AG04449 (cell line): ENCODE measurements at regions not wholly inside any gene's neighbourhood (a gene's known extent, or its start where the extent isn't known, plus 50 kb on each side); places are given as distances from the start of the nearest gene placed in this dataset.
"Not testable (repeated sequence)": the region's sequence is repeated elsewhere in the genome, so short reads cannot be mapped to it uniquely, and the experiment has no call there.

Experiments
- CTCF ChIA-PET: fragments of 350-600 bp; formaldehyde crosslinking; extraction: SDS; loops from one replicate; lab custom pipeline; 2021; ENCODE audit warnings: antibody characterized with exemption; lab: Yijun Ruan, JAX
- POLR2A ChIA-PET: fragments of 400-600, 350-600 bp; formaldehyde crosslinking; extraction: SDS; loops from one replicate; lab custom pipeline; 2020; ENCODE audit warnings: antibody characterized with exemption, inconsistent platforms; lab: Yijun Ruan, JAX
- DNase-seq: peaks from one replicate; pipeline ENCODE4 v3.0.0-alpha.2; 2010; ENCODE audit warnings: low read depth, low spot score
- H3K4me3 ChIP-seq: 2 replicates; pipeline ENCODE4 v1.5.1; 2011; ENCODE audit warnings: low read depth, mild to moderate bottlenecking, control low read depth, low read length
- TF ChIP-seq, protein P1 (sequence below): IDR thresholded peaks from one replicate; pipeline ENCODE4 v1.5.1; 2011; ENCODE audit warnings: mild to moderate bottlenecking, moderate library complexity, low read length, control low read depth, inconsistent platforms; ENCODE audit not compliant: insufficient read depth; ENCODE audit errors: missing control alignments

DNA sequence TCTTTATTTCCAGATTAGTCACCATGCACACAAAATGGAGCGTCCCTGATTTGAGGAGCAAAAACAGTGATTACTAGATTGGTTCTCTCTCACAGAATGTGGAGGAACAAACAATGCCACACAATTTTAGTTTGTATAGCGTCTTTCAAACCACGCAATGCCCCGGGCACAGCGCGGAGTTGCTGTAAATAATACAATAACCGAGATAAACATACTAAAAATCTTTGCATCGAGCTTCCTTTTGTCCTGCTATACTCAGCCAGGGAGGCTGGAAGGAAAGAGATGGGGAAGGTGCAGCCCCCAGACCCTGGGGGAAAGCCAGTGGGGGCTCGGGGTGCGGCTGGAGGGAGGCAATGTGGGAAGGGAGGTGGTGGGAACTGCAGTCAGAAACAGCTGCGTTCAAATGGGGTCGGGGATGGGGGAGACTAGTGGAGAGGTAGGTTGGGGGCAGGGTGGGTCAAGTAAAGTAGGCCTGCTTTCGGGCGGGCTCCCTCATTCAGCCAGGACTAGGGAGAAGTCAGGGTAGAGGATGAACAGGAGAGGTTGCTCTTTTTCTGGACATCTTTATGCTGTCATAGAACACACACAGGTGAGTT, 366.3 kb downstream of the RPS6KC1 start:
- TF ChIP-seq, protein P1, sequence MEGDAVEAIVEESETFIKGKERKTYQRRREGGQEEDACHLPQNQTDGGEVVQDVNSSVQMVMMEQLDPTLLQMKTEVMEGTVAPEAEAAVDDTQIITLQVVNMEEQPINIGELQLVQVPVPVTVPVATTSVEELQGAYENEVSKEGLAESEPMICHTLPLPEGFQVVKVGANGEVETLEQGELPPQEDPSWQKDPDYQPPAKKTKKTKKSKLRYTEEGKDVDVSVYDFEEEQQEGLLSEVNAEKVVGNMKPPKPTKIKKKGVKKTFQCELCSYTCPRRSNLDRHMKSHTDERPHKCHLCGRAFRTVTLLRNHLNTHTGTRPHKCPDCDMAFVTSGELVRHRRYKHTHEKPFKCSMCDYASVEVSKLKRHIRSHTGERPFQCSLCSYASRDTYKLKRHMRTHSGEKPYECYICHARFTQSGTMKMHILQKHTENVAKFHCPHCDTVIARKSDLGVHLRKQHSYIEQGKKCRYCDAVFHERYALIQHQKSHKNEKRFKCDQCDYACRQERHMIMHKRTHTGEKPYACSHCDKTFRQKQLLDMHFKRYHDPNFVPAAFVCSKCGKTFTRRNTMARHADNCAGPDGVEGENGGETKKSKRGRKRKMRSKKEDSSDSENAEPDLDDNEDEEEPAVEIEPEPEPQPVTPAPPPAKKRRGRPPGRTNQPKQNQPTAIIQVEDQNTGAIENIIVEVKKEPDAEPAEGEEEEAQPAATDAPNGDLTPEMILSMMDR, result no peak
- ChIA-PET CTCF (no interaction called here), POLR2A (no interaction called here)
- no peak overlapping the region for H3K4me3 ChIP-seq
- DNase-seq, result no peak

DNA sequence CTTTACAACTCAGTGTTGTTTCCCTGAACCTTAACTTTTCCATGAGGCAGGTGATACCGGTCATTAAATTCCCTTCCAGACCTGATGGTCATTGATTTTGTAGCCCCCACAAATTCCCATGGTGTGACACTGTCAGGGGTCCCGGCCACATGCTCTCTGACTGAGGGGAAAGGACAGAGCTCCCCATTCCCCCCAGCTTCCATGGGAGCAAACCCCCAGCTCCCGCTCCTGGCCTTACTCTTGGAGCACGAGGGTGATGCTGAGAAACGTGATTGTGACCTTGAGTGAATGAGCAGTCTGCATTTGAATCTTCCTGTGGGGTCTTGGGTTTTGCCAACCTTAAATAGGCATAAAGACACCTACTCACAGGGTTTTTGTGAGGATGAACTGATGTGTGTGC, 366.8 kb downstream of the RPS6KC1 start:
- TF ChIP-seq, protein P1, result no peak
- ChIA-PET POLR2A (no interaction called here), CTCF (no interaction called here)
- DNase-seq, result no peak
- H3K4me3 ChIP-seq, result no peak overlapping the region

DNA sequence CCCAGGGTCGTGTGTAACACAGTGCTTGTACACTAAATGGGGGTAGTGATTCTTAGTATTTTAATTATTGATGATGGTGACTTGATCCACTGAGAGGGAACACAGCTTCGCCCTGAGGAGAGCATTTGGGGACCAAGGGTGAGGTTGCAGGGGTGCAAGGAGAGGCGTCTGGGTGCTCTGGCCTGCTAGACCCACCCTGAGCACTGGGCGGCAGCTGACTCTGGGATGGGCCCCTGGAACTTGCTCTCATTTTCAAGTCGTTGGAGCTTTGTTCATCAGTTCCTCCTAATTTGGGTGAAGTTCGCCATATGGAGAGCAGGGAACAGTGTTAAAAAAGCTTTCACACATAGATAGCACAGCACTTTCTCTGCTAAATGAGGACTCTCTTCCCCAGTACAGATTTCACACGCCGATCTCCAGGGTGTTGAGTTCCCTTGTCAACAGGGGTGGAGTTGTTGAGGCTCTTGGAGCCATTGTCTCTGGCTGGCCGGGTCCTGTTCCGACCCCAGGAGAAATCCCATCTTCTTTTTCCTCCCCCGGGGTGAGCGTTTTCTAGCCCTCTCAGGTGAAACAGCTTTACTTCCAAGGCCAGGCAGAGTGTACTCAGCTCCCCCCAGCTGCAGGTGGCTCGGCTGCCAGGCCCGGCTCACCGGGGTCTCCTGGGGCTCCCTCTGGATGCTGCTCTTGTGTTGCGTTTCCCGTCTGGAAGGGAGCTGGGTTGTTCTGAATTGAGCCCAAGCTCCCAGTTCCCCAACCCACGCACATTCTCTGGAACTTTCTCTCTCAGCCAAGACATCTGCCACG, 367.4 kb downstream of the RPS6KC1 start:
- TF ChIP-seq, protein P1, result no peak
- POLR2A ChIA-PET, result no interaction called here
- CTCF ChIA-PET, result interaction anchor here (1.4 kb wide), 1 partner anchor 296 kb away, joined by 4 read pairs; no protein-coding TSS in a partner anchor
- no peak for DNase-seq
- H3K4me3 ChIP-seq, result no peak overlapping the region

DNA sequence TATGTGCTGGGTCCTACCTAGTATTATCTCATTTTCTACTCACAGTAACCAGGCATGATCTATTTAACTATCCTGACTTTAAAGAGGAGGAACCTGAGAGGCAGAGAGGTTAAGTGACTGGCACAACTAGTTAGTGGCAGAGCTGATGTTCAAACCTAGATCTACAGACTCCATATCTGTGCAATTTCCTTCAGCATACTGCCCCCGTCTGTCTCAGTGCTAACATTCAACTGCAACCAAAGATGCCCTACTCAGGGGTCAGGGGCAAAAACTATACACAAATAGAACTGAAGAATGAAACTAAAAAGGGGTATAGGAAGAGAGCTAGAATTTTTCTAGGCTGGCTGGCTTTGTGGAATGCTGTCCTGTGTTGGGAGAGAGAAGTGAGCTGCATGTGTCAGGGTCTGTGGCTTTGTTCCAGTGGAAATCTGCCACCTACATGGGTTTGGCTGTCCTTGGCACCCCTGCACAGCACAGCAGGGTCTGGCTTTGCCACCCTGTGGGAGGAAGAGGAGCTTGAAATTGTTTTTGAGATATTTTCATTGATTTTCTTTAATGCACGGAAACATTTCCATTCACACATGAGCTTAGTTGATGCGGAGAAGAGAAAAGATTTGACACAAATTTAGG, 368.5 kb downstream of the RPS6KC1 start:
- ChIA-PET POLR2A (no interaction called here), CTCF (interaction anchor here (0.6 to 1.4 kb wide), 2 partner anchors 8 to 297 kb away, joined by 3 to 4 read pairs; no protein-coding TSS in a partner anchor)
- H3K4me3 ChIP-seq, result no peak overlapping the region
- TF ChIP-seq, protein P1, result no peak
- no peak for DNase-seq

DNA sequence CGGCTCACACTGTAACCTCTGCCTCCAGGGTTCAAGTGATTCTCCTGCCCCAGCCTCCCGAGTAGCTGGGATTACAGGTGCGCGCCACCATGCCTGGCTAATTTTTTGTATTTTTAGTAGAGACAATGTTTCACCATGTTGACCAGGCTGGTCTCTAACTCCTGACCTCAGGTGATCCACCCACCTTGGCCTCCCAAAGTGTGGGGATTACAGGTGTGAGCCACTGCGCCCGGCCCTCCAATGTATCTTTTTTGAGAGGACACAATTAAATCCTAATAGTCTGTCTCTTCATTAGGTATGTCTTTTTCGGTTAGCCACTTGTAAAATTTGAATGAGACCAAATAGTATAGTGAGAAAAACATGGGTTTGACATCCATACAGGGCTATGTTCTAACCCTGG, 370.1 kb downstream of the RPS6KC1 start:
- CTCF ChIA-PET, POLR2A ChIA-PET, DNase-seq, H3K4me3 ChIP-seq: not testable (repeated sequence)

DNA sequence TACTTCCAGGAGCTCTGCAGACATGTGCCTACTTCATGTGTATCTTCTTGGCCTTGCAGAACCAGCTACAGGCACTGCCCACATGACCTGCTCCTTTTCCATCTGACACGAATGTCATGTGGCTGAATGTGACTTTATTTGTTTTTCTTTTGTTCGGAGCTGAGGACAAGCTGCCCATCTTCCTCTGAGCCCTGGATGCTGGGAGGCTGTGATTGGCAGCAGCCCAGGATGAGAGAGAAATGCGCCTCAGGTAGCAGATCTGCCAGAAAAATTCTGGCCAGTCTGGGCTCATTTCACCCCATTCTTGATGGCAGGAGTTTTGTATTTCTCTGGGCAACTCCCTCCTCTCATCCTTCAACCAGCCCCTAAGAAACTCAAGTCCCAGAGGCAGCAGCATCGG, 372.0 kb downstream of the RPS6KC1 start:
- TF ChIP-seq, protein P1, result no peak
- no peak for DNase-seq
- H3K4me3 ChIP-seq, result no peak overlapping the region
- CTCF ChIA-PET, result no interaction called here
- POLR2A ChIA-PET, result no interaction called here
